ENCODE measurements at regions not wholly inside any gene's neighbourhood (a gene's known extent, or its start where the extent isn't known, plus 50 kb on each side); places are given as distances from the start of the nearest gene placed in this dataset.

- TF ChIP-seq EP300 (IDR thresholded peaks at IDR 0.05) (no peak), POLR2A (IDR thresholded peaks at IDR 0.05) (no peak), CTCF (IDR thresholded peaks at IDR 0.05) (no peak)
- no peak for DNase-seq
- WGBS, 3 donors = 51 to 64% (median 57%) methylated on average over 6 of the region's 6 CpGs
- Histone ChIP-seq H3K27ac (no peak overlapping the region), H3K27me3 (no peaks in the 10 kb centered on the region), H3K4me1 (ENCODE audit: insufficient read depth) (no peaks in the 10 kb centered on the region), H3K9me3 (no peaks in the 10 kb centered on the region), H3K36me3 (no peaks in the 10 kb centered on the region), H3K4me3 (no peak overlapping the region)
- intact Hi-C loops (cut with DNase I) = no loop called here
Observed at GRCh38 chr2:129731907-129732629, 247.4 kb upstream of the RAB6C start.

- Histone ChIP-seq H3K4me1 (ENCODE audit: insufficient read depth) (no peaks in the 10 kb centered on the region), H3K9me3 (no peaks in the 10 kb centered on the region), H3K27ac (no peak overlapping the region), H3K4me3 (no peak overlapping the region), H3K27me3 (no peaks in the 10 kb centered on the region), H3K36me3 (no peaks in the 10 kb centered on the region)
- no peak for TF ChIP-seq CTCF (IDR thresholded peaks at IDR 0.05)
- TF ChIP-seq EP300 (IDR thresholded peaks at IDR 0.05) = no peak
- no peak for TF ChIP-seq POLR2A (IDR thresholded peaks at IDR 0.05)
- intact Hi-C loops (cut with DNase I) = no loop called here
- WGBS, 3 donors = 58 to 75% (median 68%) methylated on average over 7 of the region's 7 CpGs
- DNase-seq = no peak
Observed at GRCh38 chr2:129732630-129733026, 246.8 kb upstream of the RAB6C start.

GRCh38 chr2:129733041-129733440 lies 246.4 kb upstream of the RAB6C start:
- TF ChIP-seq EP300 (IDR thresholded peaks at IDR 0.05) (no peak), POLR2A (IDR thresholded peaks at IDR 0.05) (no peak), CTCF (IDR thresholded peaks at IDR 0.05) (no peak)
- Histone ChIP-seq H3K27ac (no peak overlapping the region), H3K9me3 (no peaks in the 10 kb centered on the region), H3K36me3 (no peaks in the 10 kb centered on the region), H3K4me1 (ENCODE audit: insufficient read depth) (no peaks in the 10 kb centered on the region), H3K27me3 (no peaks in the 10 kb centered on the region), H3K4me3 (no peak overlapping the region)
- DNase-seq = no peak
- intact Hi-C loops (cut with DNase I) = no loop called here
- 58 to 74% (median 65%) methylated on average over 3 of the region's 3 CpGs for WGBS, 3 donors

GRCh38 chr2:129733579-129733978 lies 245.9 kb upstream of the RAB6C start:
- 64 to 77% (median 70%) methylated on average over 2 of the region's 2 CpGs for WGBS, 3 donors
- H3K27ac ChIP-seq = no peak overlapping the region
- H3K4me1 ChIP-seq (ENCODE audit: insufficient read depth) = no peaks in the 10 kb centered on the region
- no peaks in the 10 kb centered on the region for H3K9me3 ChIP-seq
- H3K27me3 ChIP-seq = no peaks in the 10 kb centered on the region
- no peak overlapping the region for H3K4me3 ChIP-seq
- intact Hi-C loops (cut with DNase I) = no loop called here
- TF ChIP-seq POLR2A (IDR thresholded peaks at IDR 0.05) = no peak
- DNase-seq = no peak
- H3K36me3 ChIP-seq = no peaks in the 10 kb centered on the region

- no peak overlapping the region for H3K4me3 ChIP-seq
- H3K27ac ChIP-seq = no peak overlapping the region
- DNase-seq = no peak
- no peaks in the 10 kb centered on the region for H3K36me3 ChIP-seq
- H3K4me1 ChIP-seq (ENCODE audit: insufficient read depth) = no peaks in the 10 kb centered on the region
- 77 to 85% (median 77%) methylated on average over 10 of the region's 10 CpGs for whole genome bisulfite sequencing, 3 donors
- TF ChIP-seq POLR2A (IDR thresholded peaks at IDR 0.05) (no peak), EP300 (IDR thresholded peaks at IDR 0.05) (no peak), CTCF (IDR thresholded peaks at IDR 0.05) (no peak)
- intact Hi-C loops (cut with DNase I) = no loop called here
- H3K9me3 ChIP-seq = no peaks in the 10 kb centered on the region
- no peaks in the 10 kb centered on the region for H3K27me3 ChIP-seq
Observed at GRCh38 chr2:129734343-129735034, 245.0 kb upstream of the RAB6C start.

All from ovary (tissue), 7 donors.